Activated naive CD4-positive, alpha-beta T cell (primary cell): ENCODE measurements at regions not wholly inside any gene's neighbourhood (a gene's known extent, or its start where the extent isn't known, plus 50 kb on each side); places are given as distances from the start of the nearest gene placed in this dataset.

Experiments
- DNase-seq, 4 experiments: peaks; one replicate each; lab custom pipeline; 2025; lab: John Stamatoyannopoulos, UW

- DNase-seq: no peak
These were observed 1713.5 kb upstream of the ACO1 start for GRCh38 chr9:30670805-30671562.

GRCh38 chr9:30673132-30673531 is 1711.3 kb upstream of the ACO1 start:
- DNase-seq: no peak

- no peak for DNase-seq
These were observed 1707.8 kb upstream of the ACO1 start for GRCh38 chr9:30676651-30677050.

GRCh38 chr9:30677221-30677620 is 1707.2 kb upstream of the ACO1 start:
- no peak for DNase-seq

GRCh38 chr9:30688801-30689200 is 1695.6 kb upstream of the ACO1 start:
- DNase-seq: no peak

GRCh38 chr9:30697958-30698357 is 1686.5 kb upstream of the ACO1 start:
- no peak for DNase-seq

- no peak for DNase-seq
These were observed 1672.9 kb upstream of the ACO1 start for GRCh38 chr9:30711591-30711990.

GRCh38 chr9:30713243-30713642 is 1671.2 kb upstream of the ACO1 start:
- DNase-seq: no peak

- no peak for DNase-seq
These were observed 1670.1 kb upstream of the ACO1 start for GRCh38 chr9:30714389-30714788.

- DNase-seq: no peak
These were observed 1666.0 kb upstream of the ACO1 start for GRCh38 chr9:30718483-30718882.

- DNase-seq: no peak
These were observed 1662.4 kb upstream of the ACO1 start for GRCh38 chr9:30722065-30722464.

- no peak for DNase-seq
These were observed 1660.8 kb upstream of the ACO1 start for GRCh38 chr9:30723656-30724055.

- DNase-seq: no peak
These were observed 1652.4 kb upstream of the ACO1 start for GRCh38 chr9:30732060-30732459.

- DNase-seq: no peak
These were observed 1639.6 kb upstream of the ACO1 start for GRCh38 chr9:30744871-30745270.

GRCh38 chr9:30746589-30746988 is 1637.9 kb upstream of the ACO1 start:
- no peak for DNase-seq

- DNase-seq: no peak
These were observed 1626.7 kb upstream of the ACO1 start for GRCh38 chr9:30757723-30758122.

- DNase-seq: no peak
These were observed 1625.6 kb upstream of the ACO1 start for GRCh38 chr9:30758726-30759446.

- no peak for DNase-seq
These were observed 1619.1 kb upstream of the ACO1 start for GRCh38 chr9:30765318-30765717.

- no peak for DNase-seq
These were observed 1613.2 kb upstream of the ACO1 start for GRCh38 chr9:30771163-30771708.

GRCh38 chr9:30771760-30772159 is 1612.7 kb upstream of the ACO1 start:
- no peak for DNase-seq

- DNase-seq: no peak
These were observed 1611.0 kb upstream of the ACO1 start for GRCh38 chr9:30773427-30773826.

- DNase-seq: no peak
These were observed 1610.1 kb upstream of the ACO1 start for GRCh38 chr9:30774326-30774725.

- no peak for DNase-seq
These were observed 1609.2 kb upstream of the ACO1 start for GRCh38 chr9:30775236-30775635.
